ENCODE measurements at regions not wholly inside any gene's neighbourhood (a gene's known extent, or its start where the extent isn't known, plus 50 kb on each side); places are given as distances from the start of the nearest gene placed in this dataset.

DNA sequence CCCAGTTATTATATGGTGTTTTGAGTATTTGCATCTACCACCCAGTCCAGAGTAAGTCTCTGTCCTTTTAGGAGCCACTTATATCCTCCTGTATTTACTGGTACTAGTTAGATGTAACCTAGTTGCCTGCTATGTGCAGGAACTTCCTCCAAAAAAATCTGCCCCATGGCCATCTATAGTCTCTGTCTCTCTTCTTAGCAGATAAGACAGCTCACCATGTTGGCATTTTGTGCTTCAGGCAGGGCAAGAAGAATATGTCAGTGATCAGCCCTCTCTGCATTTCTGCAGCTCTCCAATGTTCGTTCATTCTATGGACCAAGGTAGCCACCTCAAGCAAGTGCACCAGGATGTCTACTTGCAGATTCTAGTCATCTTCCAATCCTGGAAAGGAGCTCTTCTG, 446.5 kb downstream of the TLE1 start:
- DNase-seq = no peak

DNA sequence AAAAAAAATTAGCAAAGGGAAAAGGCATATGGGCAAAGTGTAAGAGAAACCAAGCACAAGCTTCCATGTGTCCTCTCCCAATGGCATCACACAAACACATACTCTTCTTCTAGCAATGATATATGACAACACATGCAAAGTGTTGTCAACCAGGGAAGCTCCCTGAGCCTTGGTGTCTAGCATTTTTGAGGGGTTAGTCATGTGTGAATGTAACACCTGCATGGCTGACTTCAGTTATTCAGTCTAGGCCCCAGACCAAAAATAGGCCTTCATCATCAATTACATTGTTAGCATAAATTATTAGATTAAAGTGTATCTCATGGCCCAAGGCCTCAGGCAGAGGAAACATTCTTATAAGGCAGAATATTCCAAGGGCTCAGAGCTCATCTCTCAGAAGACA, 450.0 kb downstream of the TLE1 start:
- DNase-seq = no peak

DNA sequence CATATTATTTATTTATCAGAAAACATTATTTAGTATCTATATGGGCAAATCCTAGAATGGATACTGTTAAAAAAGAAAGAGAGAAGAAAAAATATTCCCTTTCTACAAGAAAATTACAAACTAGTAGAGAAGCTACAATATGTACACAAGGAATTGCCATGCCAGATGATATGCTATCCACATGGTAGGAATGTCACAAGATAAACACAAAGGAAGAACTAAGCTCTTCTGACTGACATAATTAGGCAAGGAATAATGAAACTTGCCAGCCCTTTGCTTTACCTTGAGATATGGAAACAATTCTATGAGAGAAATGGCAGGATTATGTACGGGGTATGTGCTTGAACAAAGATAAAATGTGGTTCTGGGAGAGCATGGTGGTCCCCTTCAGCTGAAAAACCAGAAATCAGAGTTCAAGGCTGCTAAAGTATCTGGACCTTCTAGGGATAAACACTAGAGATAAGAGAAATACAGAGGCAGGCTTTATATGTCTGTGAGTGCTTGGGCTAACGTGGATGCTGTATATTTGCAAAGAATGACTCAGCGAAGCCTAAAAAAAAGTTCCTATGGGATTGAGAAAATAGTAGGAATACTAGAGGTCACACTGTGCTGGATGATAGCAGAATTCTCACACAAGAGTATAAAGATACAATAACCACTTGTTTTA, 451.6 kb downstream of the TLE1 start:
- no peak for DNase-seq

DNA sequence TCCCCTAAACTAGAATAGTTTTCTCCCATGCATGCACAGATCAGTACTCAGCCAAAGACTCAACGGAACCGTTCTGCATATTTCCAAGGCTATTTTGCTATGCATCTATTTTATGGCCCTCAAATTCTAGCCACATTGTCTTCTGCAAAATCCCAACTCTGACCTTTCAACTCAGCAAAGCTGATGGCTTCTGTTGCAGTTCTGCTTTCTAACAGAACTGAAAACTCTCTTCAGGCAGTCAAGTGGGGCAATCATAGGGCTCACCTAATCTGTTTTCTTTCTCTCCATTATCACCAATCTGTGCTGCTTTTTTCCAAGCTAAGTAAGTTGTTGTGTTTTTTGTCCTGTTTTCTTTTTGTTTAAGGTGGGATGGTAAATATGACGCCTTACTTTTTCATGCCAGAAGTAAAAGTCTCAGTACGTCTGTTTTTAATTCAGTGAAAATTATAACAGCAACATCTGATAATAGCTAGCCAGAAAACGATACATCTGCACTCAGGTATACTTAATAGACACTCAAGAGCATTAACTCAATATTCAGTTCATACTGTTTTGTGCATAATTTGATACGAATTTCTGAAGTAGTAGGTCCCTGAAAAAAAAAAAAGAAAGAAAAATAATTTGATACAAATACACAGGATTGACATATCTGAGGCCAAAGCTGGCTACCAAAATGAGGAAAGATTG, 454.3 kb downstream of the TLE1 start:
- DNase-seq = no peak

DNA sequence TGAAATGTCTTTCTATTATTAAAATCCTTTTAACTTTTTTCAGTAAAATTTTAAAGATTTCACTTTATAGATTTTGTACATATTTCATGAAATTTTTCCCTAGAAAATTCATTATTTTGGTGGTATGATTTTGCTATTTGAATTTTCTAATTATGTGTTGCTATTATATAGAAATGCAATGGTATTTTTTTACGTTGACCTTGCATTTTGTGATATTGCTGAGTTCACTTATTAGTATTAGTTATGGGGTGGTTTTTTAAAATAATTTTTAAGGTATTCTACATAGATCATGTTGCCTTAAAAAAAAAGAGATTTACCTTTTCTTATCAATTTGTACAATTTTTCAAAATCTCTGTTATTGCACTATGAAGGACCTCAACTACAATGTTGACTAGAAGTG, 458.3 kb downstream of the TLE1 start:
- DNase-seq = no peak

DNA sequence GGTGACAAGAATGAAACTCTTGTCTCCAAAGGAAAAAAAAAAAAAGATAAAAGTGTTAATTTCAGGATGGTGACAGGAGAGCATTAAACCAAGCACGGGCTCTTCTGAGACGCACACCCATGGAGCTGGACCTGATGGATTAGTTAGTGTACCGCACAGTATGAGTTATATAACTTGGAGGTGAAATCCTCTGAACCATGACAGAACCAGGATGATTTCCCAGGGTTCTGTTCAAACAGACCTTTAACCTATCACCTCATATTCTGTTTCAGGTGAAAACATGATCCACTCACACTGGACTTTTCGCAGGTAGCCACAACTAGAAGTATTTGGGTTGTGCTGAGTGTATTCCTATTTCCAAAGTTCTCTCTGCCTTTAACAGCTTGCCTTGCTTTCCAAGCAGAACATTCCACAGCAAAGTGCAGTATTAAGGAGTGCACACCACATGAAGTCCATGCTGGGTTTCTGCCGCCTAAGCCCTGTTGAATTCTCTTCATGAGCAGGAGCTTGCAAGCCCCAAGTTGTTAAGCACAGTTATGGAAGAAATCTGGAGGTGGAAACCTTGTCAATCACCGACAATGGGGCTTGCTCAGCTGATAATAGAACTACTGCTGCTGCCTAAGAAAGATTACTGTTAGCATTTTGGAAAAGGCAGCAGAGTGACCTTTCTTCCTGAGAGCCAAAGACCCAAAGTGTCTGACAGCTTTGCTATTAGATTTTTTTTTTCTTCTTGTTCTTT, 461.7 kb downstream of the TLE1 start:
- DNase-seq = no peak

DNA sequence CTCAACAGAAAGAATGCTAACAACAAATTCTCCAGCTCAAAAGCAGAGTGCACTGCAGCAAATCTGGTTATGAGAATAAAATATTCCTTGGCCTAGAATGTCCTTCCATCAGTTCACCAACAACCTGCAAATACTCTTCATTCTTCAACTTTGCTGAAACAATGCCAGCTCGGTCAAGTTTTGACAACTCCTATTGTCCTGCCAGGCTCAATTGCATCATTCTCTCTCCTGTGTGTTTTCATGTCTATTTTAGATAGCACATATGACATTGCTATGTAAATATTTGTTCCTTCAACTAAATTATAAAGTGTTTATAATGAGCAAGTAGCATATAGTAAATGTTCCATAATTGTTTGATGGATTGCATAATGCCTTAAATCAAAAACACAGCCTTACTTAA, 463.8 kb downstream of the TLE1 start:
- no peak for DNase-seq

DNA sequence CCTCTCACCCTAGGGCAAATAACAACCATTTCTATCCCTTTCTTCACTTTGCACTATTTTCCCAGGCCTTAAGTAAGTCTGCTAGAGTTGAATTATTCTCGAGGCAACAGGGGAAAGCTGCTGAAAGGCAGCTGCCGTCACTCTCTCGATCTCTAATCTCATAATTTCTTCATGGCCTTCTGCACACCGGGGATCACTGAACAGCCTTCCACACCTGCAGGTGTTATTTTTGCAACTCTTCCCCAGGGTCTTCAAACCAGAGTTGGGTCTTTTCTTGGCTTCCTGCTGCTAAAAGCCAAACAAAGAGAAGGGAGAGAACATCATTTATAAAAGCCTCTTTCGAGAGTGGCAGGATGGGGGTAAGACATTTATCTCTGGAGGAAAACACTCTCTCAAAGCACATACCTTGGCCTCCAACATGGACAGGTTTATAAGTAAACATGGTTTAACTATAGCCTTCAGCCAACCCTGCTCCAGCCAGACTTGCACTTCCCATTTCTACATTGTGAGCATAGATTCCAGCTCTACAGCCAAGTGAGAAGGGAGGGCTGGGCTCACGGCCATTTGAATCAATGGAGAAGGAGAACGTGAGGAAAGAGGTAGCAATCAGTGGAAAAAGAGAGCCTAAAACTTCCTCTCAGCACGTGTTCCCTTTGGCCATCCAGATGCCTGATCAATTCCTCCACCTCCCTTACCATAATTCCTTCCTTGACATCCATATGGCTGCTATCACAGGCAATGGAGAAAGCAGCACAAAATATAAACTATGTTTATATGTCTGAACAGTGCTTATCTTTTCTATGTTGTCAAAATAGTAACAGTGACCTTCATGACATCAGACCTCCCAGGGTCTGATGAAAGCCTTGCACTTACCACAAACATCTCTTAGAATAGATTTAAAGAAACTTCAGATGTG, 464.9 kb downstream of the TLE1 start:
- no peak for DNase-seq

DNA sequence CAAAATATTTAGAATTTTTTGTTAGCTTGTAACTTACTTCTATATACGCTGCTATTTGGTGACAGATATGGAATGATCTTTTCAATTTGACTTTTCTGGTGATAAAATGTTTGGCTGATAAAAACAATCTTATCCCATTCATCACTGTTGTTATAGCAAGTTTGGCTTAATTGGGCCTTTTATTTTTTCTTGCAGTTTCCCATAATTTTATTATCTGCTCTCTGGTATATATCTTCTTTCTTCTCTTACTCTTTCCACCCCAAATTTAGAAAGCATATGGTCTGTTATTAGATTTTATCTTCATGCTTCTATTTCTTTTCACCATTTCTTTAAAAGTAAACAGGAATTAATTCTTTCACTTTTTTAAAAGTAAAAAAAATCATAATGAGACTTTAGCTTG, 474.4 kb downstream of the TLE1 start:
- DNase-seq = no peak

DNA sequence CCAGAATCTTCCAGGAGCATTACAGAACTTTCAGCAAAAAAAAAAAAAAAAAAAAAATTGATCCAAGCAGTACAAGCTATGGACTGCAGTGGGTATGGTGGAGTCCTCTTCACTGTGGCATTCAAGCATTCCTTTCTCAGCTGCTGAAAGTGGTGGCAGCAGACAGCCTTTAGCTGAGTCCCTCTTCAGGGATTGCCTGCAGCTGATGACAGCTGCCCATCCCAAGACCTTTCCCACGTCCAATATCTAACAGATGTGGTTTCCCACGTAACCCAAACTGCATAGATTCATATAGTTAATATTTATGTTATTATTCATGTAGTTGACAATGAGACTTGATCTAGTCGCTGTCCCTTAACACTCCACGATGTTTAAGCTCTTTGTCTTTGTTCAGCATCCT, 475.9 kb downstream of the TLE1 start:
- no peak for DNase-seq

DNA sequence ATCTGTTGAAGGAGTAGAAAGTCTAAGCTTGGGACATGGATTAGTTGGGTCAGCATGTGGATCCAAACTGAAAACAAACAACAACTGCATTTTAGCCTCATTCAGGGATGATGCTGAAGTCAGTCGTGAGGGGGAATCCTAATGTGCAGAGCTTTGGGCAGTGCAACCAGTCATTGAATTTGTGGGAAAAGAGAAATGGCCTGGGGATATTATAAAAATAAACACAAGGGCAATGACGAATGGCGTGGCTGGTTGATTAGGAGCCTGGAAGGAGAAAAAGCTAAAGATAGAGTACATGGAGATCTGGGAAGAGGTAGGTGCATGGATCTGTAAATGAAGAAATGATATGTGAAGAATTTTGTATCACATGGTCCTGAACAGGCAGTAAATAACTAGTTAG, 477.6 kb downstream of the TLE1 start:
- no peak for DNase-seq

DNA sequence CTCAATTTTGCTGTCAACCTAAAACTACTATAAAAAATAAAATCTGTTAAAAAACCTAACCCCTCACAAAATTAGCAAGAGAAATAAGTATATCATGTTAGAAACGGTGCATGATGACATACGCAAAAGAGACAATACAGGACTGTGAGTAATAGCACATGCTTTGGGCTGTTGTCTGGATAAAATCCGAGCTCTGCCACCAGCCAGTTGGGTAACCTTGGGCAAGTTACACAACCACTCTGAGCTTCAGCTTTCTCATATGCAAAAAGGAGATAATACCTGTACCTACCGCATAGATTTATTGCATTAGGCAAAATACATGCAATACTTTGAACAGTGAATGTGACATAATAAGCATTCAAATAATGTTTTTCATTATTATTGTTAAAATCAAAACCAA, 481.7 kb downstream of the TLE1 start:
- DNase-seq = no peak

DNA sequence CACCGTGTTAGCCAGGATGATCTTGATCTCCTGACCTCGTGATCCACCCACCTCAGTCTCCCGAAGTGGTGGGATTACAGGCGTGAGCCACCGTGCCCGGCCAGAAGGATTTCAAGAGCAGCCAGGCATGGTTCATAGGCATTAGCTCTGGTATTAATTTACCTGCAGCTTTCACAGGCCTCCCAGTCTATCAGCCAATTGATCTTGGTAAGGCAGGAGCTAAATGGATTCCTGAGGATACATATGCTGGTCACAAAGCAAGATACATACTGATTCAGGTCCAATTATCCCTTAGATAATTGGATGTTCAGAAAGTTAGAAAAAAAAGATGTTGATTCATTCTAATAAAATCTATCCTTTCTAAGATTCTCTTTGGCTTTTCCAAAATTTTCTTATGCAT, 487.1 kb downstream of the TLE1 start:
- no peak for DNase-seq

DNA sequence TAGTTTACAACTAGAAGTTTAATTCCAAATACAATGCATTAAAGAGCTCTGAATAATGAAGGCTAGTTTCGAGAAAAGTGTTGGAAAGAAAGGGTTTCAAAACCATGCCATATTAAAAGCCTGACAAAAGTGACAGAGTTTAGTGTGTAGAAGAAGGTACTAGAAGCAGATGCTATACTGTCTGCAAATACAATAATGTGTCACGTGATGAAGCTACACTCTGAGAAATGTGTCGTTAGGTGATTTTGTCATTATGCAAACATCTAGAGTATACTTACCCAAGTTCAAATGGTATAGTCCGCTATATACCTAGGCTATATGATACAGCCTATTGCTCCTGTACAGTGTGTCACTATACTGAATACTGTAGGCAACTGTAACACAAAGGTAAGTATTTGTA, 494.1 kb downstream of the TLE1 start:
- DNase-seq = no peak

DNA sequence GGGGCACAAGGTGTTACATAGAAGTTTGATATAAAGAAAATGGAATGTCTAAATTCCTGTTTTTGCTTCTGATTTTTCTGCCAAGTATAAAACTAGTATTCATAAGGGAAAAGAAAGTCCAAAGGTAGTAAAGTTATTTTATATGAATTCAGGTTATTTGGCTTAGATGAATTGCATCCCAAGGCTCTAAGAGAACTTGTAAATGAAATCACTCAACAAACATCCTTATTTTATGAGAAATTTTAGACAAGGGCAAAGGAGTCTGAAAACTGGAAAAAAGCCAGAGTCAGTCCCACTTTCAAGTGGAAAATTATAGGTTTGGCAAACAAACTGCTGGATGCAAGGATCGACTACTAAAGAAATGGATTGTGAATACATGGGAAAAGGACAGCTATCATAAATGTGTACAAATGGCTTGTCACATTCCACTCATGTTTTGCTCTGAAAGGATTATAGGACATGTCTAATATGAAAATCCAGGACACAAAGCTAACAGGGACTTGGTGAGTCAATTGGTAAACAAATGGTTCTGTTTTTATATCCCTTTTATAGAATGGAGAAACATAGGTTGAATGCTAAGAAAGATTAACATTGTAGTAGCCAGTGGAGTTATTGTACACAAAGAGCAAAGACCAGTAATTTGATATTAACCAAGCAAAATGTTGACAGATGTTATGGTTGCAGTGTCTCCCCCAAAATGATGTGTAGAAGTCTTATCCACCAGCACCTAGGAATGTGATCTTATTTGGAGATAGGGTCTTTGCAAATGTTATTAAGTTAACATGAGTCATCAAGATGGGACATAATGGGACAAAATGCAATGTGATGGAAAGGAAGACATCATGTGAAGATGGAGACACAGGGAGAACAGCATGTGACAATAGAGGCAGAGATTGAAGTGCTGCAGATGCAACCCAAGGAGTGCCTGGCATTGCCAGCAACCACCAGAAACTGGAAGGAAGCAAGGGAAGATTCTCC, 495.7 kb downstream of the TLE1 start:
- DNase-seq = no peak

DNA sequence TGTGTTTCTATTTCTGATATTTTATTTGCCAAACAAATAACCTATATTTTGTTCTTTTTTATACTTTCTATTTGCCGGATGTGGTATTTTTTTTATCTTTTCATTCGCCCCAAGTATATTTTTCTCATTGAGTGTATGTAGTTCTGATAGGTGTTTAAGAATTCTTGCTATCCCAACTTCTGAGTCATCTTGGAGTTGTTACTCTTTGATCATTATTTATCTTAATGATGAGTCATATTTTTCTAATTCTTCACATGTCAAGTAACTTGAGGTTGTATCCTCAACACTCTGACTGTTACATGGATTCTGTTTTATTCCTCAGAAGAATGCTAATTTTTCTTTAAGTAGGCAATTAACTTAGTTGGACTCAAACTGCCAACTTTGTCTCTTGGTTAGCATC, 498.1 kb downstream of the TLE1 start:
- DNase-seq = no peak

DNA sequence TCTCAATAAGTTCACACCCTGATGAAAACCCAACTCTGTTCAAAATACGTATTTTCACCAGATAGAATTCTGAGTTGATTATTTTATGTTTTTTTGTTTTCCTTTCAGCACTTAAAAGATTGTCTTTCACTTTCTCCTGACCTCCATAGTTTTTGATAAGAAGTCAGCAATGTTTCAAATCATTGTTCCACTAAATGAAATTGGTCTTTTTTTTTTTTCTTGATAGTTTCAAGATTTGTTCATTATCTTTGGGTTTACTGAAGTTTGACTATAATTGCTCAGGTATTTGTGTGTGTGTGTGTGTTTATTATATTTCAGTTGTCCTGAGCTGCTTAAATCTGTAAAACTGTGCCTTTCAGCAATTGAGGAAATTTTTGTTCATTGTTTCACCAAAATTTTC, 498.7 kb downstream of the TLE1 start:
- no peak for DNase-seq

DNA sequence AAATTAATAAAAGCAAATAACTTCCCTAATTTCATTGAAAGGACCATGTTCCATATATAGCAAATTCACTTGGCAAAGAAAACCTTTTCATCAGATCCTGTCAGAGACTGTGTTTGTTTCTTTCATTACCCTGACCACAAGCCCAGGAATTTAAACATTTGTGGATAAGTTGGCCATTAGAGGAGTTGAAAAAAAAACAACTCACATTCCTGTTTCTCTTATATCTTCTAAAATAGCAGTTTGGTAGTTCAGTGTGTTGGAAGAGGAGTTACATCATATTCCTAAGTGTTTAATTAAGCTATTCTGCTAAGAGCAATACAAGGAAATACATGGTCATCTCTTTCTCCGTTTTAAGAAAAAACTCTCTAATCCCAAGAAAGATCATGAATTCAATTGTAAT, 505.6 kb downstream of the TLE1 start:
- no peak for DNase-seq

DNA sequence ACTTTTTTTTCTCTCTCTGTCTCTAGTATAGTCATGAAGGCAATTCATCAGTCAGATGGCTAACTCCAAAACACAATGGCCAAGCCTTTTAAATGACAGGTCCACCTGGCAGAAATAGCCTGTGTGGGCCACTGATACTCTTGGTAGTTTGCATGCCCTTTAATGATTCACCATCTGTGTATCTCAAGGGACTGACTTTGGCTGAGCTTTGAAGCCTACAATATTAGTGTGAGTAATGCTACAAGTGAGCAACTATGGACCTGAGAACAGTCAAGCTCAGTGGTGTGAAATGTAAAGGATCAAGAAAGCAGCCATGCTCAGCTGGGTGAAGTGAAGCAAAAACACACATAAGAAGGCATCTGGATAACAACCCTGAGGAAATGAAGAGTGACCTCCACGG, 506.9 kb downstream of the TLE1 start:
- no peak for DNase-seq

DNA sequence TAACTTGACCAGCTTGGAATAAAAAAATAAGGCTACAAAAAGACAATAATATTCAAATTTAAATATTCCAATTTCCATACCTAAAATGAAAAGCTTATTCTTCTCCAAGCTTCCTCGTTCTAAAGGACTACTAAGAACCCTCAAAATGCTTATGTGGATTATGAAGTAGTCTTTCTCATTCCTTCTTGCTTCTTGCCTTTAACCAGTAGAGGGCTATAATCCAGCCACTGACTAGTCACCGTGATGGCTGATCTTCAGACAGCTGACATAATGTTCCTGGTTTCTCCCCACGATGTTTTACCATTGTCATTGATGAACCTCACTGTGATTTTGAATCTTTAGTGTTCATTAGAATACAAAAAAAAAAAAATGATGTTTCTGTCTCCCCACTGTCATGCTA, 515.3 kb downstream of the TLE1 start:
- DNase-seq = no peak

DNA sequence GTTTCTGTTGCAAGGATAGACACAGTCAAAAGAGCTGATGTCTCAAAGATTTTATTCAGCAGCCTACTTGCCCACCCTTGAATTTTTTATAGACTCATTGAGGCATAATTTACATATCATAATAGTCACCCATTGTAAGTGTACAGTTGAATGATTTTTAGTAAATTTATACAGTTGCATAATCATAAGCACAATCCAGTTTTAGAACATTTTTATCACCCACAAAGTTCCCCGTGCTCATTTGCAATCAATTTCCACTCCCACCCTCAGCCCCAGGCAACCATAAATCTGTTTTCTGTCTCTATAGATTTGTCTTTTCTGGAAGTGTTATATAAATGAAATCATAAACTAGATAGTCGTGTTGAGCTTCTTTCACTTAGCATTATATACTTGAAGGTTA, 517.7 kb downstream of the TLE1 start:
- DNase-seq = no peak

DNA sequence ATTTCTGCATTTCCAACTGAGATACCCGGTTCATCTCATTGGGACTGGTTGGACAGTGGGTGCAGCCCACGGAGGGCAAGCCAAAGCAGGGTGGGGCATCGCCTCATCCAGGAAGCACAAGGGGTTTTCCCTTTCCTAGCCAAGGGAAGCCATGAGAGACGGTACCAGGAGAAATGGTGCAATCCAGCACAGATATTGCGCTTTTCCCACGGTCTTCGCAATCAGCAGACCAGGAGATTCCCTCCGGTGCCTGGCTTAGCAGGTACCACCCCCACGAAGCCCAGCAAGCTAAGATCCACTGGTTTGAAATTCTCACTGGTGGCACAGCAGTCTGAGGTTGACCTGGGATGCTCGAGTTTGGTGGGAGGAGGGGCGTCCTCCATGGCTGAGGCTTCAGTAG, 527.0 kb downstream of the TLE1 start:
- DNase-seq = no peak

All from activated CD4-positive, alpha-beta T cell treated with anti-CD3 and anti-CD28 coated beads, Interleukin-2, amount 50 U/mL, for 4 hours (primary cell).